GM23338 (cell line): ENCODE measurements at regions not wholly inside any gene's neighbourhood (a gene's known extent, or its start where the extent isn't known, plus 50 kb on each side); places are given as distances from the start of the nearest gene placed in this dataset.

Experiments
- ATAC-seq: fragments of 200-7000 bp; cut with Tn5 transposase; 3 replicates; pipeline ENCODE4 v1.9.1; 2020
- DNase-seq: peaks from one replicate; pipeline ENCODE4 v3.0.0-alpha.2; 2015; ENCODE audit warnings: low spot score
- H2AFZ ChIP-seq: fragments of 200-600 bp; sonication (generic); 2 replicates; pipeline ENCODE4 v1.8.0; 2016; ENCODE audit warnings: antibody characterized with exemption, mild to moderate bottlenecking, moderate library complexity
- H3F3A ChIP-seq: fragments of 200-600 bp; sonication (generic); replicated peaks from 2 replicates; pipeline ENCODE4 v1.8.0; 2017; ENCODE audit warnings: antibody characterized with exemption, mixed run types, low read depth
- H3K27ac ChIP-seq: fragments of 200-600 bp; sonication (generic); 2 replicates; pipeline ENCODE4 v1.6.1; 2016; ENCODE audit warnings: low read depth
- H3K27me3 ChIP-seq: fragments of 200-600 bp; sonication (generic); 2 replicates; pipeline ENCODE4 v1.8.0; 2016; ENCODE audit warnings: mild to moderate bottlenecking, mixed run types, moderate library complexity; ENCODE audit not compliant: insufficient read depth
- H3K36me3 ChIP-seq: fragments of 200-600 bp; sonication (generic); 2 replicates; pipeline ENCODE4 v1.8.0; 2016; ENCODE audit warnings: mild to moderate bottlenecking; ENCODE audit not compliant: insufficient read depth
- H3K4me1 ChIP-seq: fragments of 200-600 bp; sonication (generic); 2 replicates; pipeline ENCODE4 v1.8.0; 2016; ENCODE audit warnings: mild to moderate bottlenecking, moderate library complexity; ENCODE audit not compliant: insufficient read depth
- H3K4me2 ChIP-seq: fragments of 200-600 bp; sonication (generic); 2 replicates; pipeline ENCODE4 v1.7.1; 2017; ENCODE audit warnings: mixed run types
- H3K4me3 ChIP-seq: fragments of 200-600 bp; sonication (generic); 2 replicates; pipeline ENCODE4 v1.6.1; 2016; ENCODE audit warnings: mixed run types
- H3K79me2 ChIP-seq: fragments of 200-600 bp; sonication (generic); replicated peaks from 2 replicates; pipeline ENCODE4 v1.8.0; 2017; ENCODE audit warnings: mild to moderate bottlenecking; ENCODE audit not compliant: insufficient read depth
- H3K9me2 ChIP-seq: fragments of 200-600 bp; sonication (generic); 2 replicates; pipeline ENCODE4 v1.8.0; 2017; ENCODE audit not compliant: insufficient read depth
- H4K20me1 ChIP-seq: fragments of 200-600 bp; sonication (generic); replicated peaks from 2 replicates; pipeline ENCODE4 v1.8.0; 2017; ENCODE audit warnings: mild to moderate bottlenecking; ENCODE audit not compliant: insufficient read depth
- H3K27ac Mint-ChIP-seq: 2 replicates; pipeline ENCODE4 v1.8.0; 2020; ENCODE audit warnings: inconsistent platforms, mild to moderate bottlenecking, moderate library complexity, mixed read lengths
- H3K27me3 Mint-ChIP-seq: 3 replicates; pipeline ENCODE4 v1.8.0; 2022; ENCODE audit warnings: low read depth, mild to moderate bottlenecking, moderate library complexity, mixed read lengths, inconsistent platforms; ENCODE audit not compliant: insufficient read depth, poor library complexity
- H3K36me3 Mint-ChIP-seq: 3 replicates; pipeline ENCODE4 v1.8.0; 2021; ENCODE audit warnings: low read depth, mild to moderate bottlenecking, inconsistent platforms, moderate library complexity, mixed read lengths
- H3K4me1 Mint-ChIP-seq: 3 replicates; pipeline ENCODE4 v1.8.0; 2020; ENCODE audit warnings: mild to moderate bottlenecking, inconsistent platforms, mixed read lengths
- H3K4me3 Mint-ChIP-seq: 3 replicates; pipeline ENCODE4 v1.8.0; 2021; ENCODE audit warnings: moderate library complexity, mild to moderate bottlenecking, inconsistent platforms, mixed read lengths
- H3K9me3 Mint-ChIP-seq: 3 replicates; pipeline ENCODE4 v1.8.0; 2020; ENCODE audit warnings: moderate library complexity, mild to moderate bottlenecking, inconsistent platforms, mixed read lengths
- CREB1 ChIP-seq: fragments of 250-450 bp; sonication (Bioruptor Pico); IDR thresholded peaks from 2 replicates; pipeline ENCODE4 v1.5.0; 2020; ENCODE audit warnings: low read depth, mild to moderate bottlenecking, moderate library complexity
- CTCF ChIP-seq, 2 experiments: fragments of 200-600 bp in 1 of 2; sonication (generic) in 1 of 2; conservative IDR thresholded peaks; 2 replicates each; pipeline versions ENCODE4 v1.5.1 to v1.6.1; 2016 to 2017; ENCODE audit warnings: antibody characterized with exemption in 2 of 2, low read depth in 2 of 2, mild to moderate bottlenecking in 2 of 2, moderate library complexity in 1 of 2
- EZH2 ChIP-seq: fragments of 200-600 bp; sonication (generic); IDR thresholded peaks from one replicate; pipeline ENCODE4 v1.8.0; 2017; ENCODE audit warnings: antibody characterized with exemption, mild to moderate bottlenecking, low read depth; ENCODE audit not compliant: unreplicated experiment
- EZH2phosphoT487 ChIP-seq: fragments of 200-600 bp; sonication (generic); IDR thresholded peaks from one replicate; pipeline ENCODE4 v1.8.1; 2018; ENCODE audit warnings: antibody characterized with exemption; ENCODE audit not compliant: unreplicated experiment
- REST ChIP-seq: IDR thresholded peaks from one replicate; pipeline ENCODE4 v1.6.1; 2018; ENCODE audit warnings: antibody characterized with exemption; ENCODE audit not compliant: unreplicated experiment
- STAT1 ChIP-seq: IDR thresholded peaks from one replicate; pipeline ENCODE4 v1.6.1; 2016; ENCODE audit warnings: antibody characterized with exemption; ENCODE audit not compliant: unreplicated experiment
- ZNF114 ChIP-seq: fragments of 250-450 bp; sonication (Bioruptor Pico); IDR thresholded peaks from 2 replicates; pipeline ENCODE4 v1.5.0; 2020; ENCODE audit warnings: mild to moderate bottlenecking, moderate library complexity
- ZNF331 ChIP-seq: fragments of 250-450 bp; sonication (Bioruptor Pico); IDR thresholded peaks from 2 replicates; pipeline ENCODE4 v1.5.0; 2020; ENCODE audit warnings: low read depth, mild to moderate bottlenecking, moderate library complexity

- no peak for TF ChIP-seq CTCF (conservative IDR thresholded peaks at IDR 0.05; ENCODE audit: low read depth in 2 of 2)
- no peak for TF ChIP-seq EZH2phosphoT487
- no peak for TF ChIP-seq ZNF114 (CRISPR knock-in tag)
- TF ChIP-seq REST = no peak
These were observed 604.9 kb upstream of the ZFP42 start (continued) for GRCh38 chr4:187390646-187391045.

GRCh38 chr4:187393531-187394344, 601.8 kb upstream of the ZFP42 start:
- Histone ChIP-seq H3F3A (no peaks in the 10 kb centered on the region), H3K27me3 (no peaks in the 10 kb centered on the region), H3K4me2 (no peak overlapping the region), H3K27ac (no peak overlapping the region), H3K36me3 (no peaks in the 10 kb centered on the region), H3K9me2 (0 out of 2 replicates have a peak, but pooled peaks cover 13% of the 10 kb centered on the region), H3K4me3 (no peak overlapping the region), H4K20me1 (no peaks in the 10 kb centered on the region), H2AFZ (no peak overlapping the region), H3K4me1 (no peaks in the 10 kb centered on the region), H3K79me2 (no peaks in the 10 kb centered on the region)
- no peaks in the 10 kb centered on the region for H3K9me3 Mint-ChIP-seq
- no peak overlapping the region for H3K4me3 Mint-ChIP-seq
- peaks cover 2% of the 10 kb centered on the region; the same call in 2 of the 3 replicates for H3K4me1 Mint-ChIP-seq
- H3K36me3 Mint-ChIP-seq = no peaks in the 10 kb centered on the region
- no peak overlapping the region for H3K27ac Mint-ChIP-seq
- H3K27me3 Mint-ChIP-seq = no peaks in the 10 kb centered on the region
- no peak for TF ChIP-seq EZH2phosphoT487
- TF ChIP-seq CREB1 (CRISPR knock-in tag) = no peak
- no peak for TF ChIP-seq CTCF (conservative IDR thresholded peaks at IDR 0.05; ENCODE audit: low read depth in 2 of 2)
- no peak for TF ChIP-seq REST
- TF ChIP-seq EZH2 = no peak
- TF ChIP-seq ZNF331 (CRISPR knock-in tag) = no peak
- TF ChIP-seq STAT1 = no peak
- ATAC-seq (no peak), DNase-seq (no peak)
